Islet precursor cell (in vitro differentiated cells): ENCODE measurements at regions not wholly inside any gene's neighbourhood (a gene's known extent, or its start where the extent isn't known, plus 50 kb on each side); places are given as distances from the start of the nearest gene placed in this dataset.

ENCODE experiments used
- DNase-seq: peaks from one replicate; pipeline ENCODE4 v3.0.0-alpha.2; 2018

- no peak for DNase-seq
These were observed 521.8 kb upstream of the DIPK2B start for GRCh38 chrX:45722471-45722870.

GRCh38 chrX:45719751-45720501, 519.2 kb upstream of the DIPK2B start:
- DNase-seq, result no peak

GRCh38 chrX:45718676-45719075, 518.0 kb upstream of the DIPK2B start:
- DNase-seq, result no peak

DNA sequence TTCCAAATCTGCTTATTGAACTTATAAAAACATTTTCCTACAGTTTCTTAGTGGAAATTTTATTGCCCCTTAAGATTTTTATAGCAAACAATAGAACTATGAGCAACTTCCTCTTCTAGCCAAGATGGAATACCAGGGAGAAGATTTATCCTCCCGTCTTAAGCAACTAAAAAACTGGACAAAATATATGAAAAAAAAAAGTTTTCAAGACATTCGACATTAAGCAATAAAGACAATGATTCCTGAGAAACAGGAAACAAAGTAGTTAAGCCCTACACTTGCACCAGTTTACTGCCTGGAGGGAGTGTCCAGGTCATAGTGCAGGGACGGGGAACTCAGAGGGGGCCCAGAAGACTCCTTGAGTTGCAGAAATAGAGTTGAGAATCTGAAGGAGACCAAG, 516.1 kb upstream of the DIPK2B start:
- no peak for DNase-seq

DNA sequence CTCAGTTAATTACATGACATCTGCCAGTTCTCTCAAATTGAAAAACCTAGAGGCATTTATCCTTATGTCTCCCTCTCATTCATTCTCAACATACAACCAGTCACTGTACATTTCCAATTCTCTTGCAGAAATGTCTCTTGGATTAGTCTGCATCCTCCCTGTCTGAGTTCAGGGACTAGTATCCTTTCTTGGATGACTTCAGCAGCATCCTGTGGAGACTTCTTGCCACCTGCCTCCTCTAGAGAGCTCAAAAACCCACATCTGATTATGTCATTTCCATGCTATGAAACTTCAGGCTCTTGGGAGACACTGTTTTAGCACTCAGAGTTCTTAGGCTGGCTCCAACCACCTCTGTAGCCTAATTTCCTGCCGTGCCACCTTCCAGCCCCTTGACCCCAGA, 515.1 kb upstream of the DIPK2B start:
- DNase-seq, result no peak

GRCh38 chrX:45714866-45715265, 514.2 kb upstream of the DIPK2B start:
- DNase-seq, result no peak

- DNase-seq, result no peak
These were observed 511.4 kb upstream of the DIPK2B start for GRCh38 chrX:45712067-45712466.

DNA sequence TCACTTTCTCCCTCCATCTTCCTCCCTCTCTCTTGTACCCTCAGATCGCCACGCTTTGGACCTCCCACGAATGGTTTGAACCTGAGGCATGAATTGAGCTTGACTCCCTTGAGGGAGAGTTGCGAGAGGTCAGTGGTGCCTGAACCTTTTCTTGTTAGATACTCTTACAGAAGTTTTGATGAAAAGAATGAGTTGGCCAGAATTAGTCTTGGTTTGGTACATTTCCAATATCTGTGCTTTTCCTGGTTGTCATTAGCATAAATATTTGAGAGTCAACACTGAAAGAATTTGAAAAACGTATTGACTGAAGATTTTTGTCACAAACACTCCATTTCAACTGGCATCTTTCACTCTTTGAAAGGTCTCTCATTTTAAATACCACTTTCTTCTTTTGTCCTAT, 510.6 kb upstream of the DIPK2B start:
- no peak for DNase-seq

GRCh38 chrX:45710081-45710801, 509.6 kb upstream of the DIPK2B start:
- DNase-seq, result peak; percentile 57

GRCh38 chrX:45709381-45709780, 508.7 kb upstream of the DIPK2B start:
- no peak for DNase-seq

- no peak for DNase-seq
These were observed 498.5 kb upstream of the DIPK2B start for GRCh38 chrX:45699158-45699557.

- DNase-seq, result no peak
These were observed 496.9 kb upstream of the DIPK2B start for GRCh38 chrX:45697591-45697990.

GRCh38 chrX:45696736-45697135, 496.1 kb upstream of the DIPK2B start:
- no peak for DNase-seq

DNA sequence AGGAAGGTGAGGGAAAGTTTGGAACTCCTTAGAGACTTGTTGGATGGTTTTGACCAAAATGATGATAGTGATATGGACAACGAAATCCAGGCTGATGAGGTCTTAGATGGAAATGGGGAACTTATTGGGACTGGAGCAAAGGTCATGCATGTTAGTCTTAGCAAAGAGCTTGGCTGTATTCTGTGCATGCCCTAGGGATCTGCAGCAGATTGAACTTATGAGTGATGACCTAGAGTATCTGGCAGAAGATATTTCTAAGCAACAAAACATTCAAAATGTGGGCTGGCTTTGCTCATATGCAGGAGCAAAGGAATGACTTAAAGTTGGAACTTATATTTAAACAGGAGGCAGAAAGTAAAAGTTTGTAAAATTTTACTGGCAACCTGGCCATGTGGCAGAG, 489.3 kb upstream of the DIPK2B start:
- DNase-seq, result no peak

GRCh38 chrX:45683914-45684313, 483.2 kb upstream of the DIPK2B start:
- no peak for DNase-seq

DNA sequence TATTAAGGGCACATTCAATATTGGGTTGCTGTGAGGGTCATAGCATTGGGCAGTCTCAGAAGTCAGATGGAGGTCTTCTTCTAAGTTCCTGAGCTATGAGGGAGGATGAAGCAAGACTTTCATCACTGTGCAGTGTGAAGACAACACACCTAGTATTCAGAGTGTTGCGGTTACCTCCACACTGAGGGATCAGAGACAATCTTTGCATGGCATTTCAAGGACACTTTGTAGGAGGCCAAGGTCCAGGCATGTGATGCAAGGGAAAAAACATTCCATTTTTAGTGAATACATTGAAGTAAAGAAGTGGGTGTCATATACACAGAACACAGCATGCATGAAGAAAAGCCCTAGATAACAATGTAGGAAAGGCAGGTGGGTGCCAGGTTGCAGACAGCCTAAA, 481.2 kb upstream of the DIPK2B start:
- no peak for DNase-seq

DNA sequence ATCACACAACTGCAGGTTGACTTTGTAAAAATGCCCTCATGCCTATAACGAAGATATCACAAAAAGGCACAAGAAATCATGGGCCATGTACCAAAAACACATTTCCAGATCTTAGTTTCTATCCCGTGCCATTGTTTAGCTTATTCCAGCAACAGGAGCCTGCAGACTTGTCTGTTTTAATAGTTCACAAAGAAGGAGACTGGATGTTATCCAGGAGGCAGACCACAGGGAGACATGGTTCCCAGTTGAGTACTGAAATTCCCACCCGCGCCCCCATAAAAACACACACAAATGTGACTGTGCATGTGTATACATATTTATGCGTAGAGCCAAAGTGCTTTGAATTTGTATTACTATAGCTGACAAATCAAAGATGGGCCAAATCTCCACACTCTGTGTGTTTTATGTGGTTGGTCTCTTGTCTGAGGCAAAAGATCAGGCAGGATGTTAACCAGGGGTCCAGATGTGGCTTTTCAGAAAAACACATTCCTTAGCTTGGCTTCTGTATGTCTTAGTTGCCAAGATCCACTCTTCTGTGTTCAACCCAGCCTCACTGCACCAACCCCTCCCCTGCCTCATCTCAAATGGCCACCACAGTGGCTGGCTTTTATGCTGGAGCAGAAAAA, 469.2 kb upstream of the DIPK2B start:
- no peak for DNase-seq

- DNase-seq, result no peak
These were observed 468.2 kb upstream of the DIPK2B start for GRCh38 chrX:45668686-45669443.

GRCh38 chrX:45667666-45668065, 467.0 kb upstream of the DIPK2B start:
- DNase-seq, result no peak

DNA sequence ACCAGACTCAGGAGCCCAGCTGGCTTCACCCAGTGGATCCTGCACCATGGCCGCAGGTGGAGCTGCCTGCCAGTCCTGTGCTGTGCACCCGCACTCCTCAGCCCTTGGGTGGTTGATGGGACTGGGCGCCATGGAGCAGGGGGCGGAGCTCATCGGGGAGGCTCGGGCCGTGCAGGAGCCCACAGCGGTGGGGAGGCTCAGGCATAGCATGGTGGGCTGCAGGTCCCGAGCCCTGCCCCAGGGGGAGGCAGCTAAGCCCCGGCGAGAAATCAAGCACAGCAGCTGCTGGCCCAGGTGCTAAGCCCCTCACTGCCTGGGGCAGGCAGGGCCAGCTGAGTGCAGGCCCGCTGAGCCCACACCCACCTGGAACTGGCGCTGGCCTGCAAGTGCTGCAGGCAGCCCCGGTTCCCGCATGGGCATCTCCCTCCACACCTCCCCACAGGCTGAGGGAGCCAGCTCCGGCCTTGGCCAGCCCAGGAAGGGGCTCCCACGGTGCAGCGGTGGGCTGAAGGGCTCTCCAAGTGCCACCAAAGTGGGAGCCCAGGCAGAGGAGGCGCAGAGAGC, 464.1 kb upstream of the DIPK2B start:
- DNase-seq, result no peak

DNA sequence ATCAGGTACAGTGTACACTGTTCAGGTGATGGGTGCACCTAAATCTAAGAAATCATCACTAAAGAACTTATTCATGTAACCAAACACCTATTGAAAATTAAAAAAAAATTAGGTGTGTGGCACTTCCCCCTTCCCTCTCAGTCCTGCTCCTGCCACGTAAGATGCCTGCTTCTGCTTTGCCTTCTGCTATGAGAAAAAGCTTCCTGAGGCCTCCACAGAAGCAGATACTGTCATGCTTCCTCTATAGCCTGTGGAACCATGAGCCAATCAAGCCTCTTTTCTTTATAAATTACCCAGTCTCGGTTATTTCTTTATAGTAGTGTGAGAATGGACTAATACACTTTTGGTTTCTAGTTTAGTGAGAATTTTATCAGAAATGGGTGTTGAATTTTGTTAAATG, 459.8 kb upstream of the DIPK2B start:
- no peak for DNase-seq

DNA sequence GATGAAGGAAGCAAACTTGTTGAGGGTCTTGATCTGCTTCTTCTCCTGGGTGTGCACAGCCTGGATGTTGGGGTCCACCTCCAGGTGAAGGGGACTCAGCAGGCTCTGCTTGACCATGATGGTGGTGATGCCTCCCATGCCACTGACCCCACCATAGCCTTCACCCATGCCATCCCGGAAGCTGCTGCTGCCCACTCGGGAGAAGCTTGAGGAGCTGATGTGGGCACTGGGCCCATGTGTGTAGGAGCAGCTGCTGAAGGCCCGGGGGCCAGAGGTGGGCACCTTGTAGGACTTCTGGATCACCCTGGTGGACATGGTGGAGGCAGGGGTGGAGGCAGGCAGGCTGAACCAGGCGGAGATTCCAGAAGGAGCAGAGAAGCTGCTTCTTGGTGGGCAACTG, 432.7 kb upstream of the DIPK2B start:
- no peak for DNase-seq

DNA sequence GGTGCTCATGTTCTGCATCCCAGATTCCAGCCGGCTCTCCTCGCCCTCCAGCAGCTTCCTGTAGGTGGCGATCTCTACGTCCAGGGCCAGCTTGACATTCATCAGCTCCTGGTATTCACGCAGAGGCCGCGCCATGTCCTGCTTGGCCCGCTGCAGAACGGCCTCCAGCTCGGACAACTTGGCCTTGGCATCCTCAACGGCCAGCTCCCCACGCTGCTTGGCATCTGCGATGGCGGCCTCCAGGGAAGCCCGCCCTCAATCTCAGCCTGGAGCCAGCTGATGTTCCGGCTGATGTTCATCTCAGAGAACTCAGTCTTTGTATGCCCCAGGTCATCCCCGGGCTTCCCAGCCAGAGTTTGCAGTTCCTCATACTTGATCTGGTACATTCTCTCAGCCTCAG, 431.8 kb upstream of the DIPK2B start:
- no peak for DNase-seq
